ENCODE measurements at regions not wholly inside any gene's neighbourhood (a gene's known extent, or its start where the extent isn't known, plus 50 kb on each side); places are given as distances from the start of the nearest gene placed in this dataset.

DNA sequence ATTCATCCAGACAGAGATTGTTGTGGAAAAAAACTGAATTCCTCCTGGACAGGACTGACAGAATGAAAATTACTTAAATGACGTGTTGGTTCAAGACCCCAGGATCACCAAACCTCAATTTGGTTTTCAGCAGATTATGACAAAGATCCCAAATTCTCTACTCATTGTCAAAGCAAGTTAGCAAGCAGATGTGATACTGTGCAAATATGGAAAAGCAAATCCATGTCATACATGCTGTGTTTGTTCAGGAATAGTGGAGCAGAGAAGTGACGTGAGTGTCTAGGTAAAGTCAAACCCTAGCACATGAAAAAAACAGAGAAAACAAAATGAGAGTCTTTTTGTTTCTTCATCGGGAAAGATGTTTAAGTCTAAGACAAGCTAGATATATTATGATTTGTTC, 169.2 kb upstream of the NBEA start:
- no peak overlapping the region for H3K4me3 ChIP-seq (ENCODE audit: low read depth, low read length)
- TF ChIP-seq, protein P1, sequence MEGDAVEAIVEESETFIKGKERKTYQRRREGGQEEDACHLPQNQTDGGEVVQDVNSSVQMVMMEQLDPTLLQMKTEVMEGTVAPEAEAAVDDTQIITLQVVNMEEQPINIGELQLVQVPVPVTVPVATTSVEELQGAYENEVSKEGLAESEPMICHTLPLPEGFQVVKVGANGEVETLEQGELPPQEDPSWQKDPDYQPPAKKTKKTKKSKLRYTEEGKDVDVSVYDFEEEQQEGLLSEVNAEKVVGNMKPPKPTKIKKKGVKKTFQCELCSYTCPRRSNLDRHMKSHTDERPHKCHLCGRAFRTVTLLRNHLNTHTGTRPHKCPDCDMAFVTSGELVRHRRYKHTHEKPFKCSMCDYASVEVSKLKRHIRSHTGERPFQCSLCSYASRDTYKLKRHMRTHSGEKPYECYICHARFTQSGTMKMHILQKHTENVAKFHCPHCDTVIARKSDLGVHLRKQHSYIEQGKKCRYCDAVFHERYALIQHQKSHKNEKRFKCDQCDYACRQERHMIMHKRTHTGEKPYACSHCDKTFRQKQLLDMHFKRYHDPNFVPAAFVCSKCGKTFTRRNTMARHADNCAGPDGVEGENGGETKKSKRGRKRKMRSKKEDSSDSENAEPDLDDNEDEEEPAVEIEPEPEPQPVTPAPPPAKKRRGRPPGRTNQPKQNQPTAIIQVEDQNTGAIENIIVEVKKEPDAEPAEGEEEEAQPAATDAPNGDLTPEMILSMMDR (IDR thresholded peaks at IDR 0.05; ENCODE audit: low read depth, low read length, missing control alignments), result no peak
- DNase-seq (ENCODE audit: low read depth), result no peak

GRCh38 chr13:34776390-34776981, 165.6 kb upstream of the NBEA start:
- DNase-seq (ENCODE audit: low read depth), result no peak
- TF ChIP-seq, protein P1 (IDR thresholded peaks at IDR 0.05; ENCODE audit: low read depth, low read length, missing control alignments), result no peak
- no peak overlapping the region for H3K4me3 ChIP-seq (ENCODE audit: low read depth, low read length)

DNA sequence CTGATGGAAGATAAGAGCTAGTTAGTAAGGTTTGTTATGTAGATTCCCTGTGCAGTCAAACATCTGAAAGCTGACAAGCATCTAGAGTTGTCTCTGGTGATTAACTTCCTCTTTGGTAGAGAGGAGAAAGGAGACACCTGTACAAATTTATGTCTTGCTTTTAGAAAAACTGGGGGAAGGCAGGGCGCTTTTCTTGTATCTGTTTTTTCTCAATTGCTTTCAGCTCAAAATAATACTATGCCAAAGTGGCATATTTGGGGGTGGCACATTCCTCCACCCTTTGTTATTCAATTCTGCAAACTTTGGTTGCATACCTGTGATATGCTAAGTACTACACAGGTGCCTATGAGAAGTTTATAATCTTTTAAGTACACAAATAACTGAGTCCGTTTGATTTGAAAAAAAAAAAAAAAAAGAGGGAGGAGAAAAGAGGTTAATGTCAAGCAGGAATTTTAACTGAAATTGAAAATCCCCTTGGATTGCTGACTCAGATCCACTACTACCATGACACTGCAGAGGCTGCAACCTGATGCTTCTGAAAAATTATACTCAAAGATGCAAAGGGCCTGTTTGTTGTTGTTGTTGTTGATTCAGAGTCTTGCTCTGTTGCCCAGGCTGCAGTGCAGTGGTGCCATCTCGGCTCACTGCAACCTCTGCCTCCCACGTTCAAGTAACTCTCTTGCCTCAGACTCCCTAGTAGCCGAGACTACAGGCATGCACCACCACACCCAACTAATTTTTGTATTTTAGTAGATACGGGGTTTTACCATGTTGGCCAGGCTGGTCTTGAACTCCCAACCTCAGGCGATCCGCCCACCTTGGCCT, 164.8 kb upstream of the NBEA start:
- TF ChIP-seq, protein P1 (IDR thresholded peaks at IDR 0.05; ENCODE audit: low read depth, low read length, missing control alignments), result no peak
- DNase-seq (ENCODE audit: low read depth), result no peak
- H3K4me3 ChIP-seq (ENCODE audit: low read depth, low read length), result no peak overlapping the region

DNA sequence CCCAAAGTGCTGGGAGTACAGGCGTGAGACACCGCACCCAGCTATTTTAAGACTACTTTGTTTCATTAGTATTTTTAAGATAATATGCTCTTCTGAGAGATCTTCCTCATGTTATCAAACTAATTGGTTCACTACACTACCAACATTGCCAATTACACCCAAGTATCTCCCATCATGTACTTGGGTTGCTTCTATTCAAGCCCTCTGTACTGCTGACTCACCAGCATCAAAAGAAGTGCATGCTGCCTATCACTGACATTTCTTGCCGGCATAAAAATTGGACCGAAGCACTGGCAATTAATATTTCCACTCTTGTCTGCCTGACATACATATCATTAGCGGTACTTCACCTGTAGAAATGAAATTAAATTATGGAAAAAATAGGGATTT, 164.2 kb upstream of the NBEA start:
- TF ChIP-seq, protein P1 (IDR thresholded peaks at IDR 0.05; ENCODE audit: low read depth, low read length, missing control alignments), result no peak
- DNase-seq (ENCODE audit: low read depth), result no peak
- no peak overlapping the region for H3K4me3 ChIP-seq (ENCODE audit: low read depth, low read length)

DNA sequence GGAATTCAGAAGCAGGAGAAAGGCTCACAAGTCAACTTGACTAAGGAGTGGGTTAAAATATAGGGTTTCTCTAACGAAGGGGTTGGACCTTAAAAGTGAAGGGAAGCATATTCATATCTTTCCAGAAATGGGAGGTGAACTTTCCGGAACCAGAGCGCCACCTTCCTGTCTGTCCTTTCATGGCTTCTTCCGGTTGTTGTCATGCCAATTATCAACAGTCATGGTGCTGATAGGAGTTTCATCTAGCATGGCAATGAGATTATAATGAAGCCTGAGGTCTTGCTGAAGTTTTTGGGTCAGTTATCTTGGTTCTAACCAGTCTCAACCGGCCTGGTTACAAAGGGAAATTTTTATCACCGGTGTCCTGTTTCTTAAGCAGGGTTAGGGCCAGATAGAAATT, 162.9 kb upstream of the NBEA start:
- H3K4me3 ChIP-seq (ENCODE audit: low read depth, low read length), result no peak overlapping the region
- DNase-seq (ENCODE audit: low read depth), result no peak
- TF ChIP-seq, protein P1 (IDR thresholded peaks at IDR 0.05; ENCODE audit: low read depth, low read length, missing control alignments), result no peak

- H3K4me3 ChIP-seq (ENCODE audit: low read depth, low read length), result no peak overlapping the region
- no peak for DNase-seq (ENCODE audit: low read depth)
- TF ChIP-seq, protein P1 (IDR thresholded peaks at IDR 0.05; ENCODE audit: low read depth, low read length, missing control alignments), result no peak
These were observed 148.8 kb upstream of the NBEA start for GRCh38 chr13:34793301-34793700.

Measured in GM12864 (cell line).